SK-N-MC (cell line): ENCODE measurements at regions not wholly inside any gene's neighbourhood (a gene's known extent, or its start where the extent isn't known, plus 50 kb on each side); places are given as distances from the start of the nearest gene placed in this dataset.

Source experiments
- EZH2 ChIP-seq: fragments of 200-600 bp; sonication (generic); IDR thresholded peaks from one replicate; pipeline ENCODE4 v1.6.1; 2017; ENCODE audit warnings: antibody characterized with exemption
- POLR2AphosphoS5 ChIP-seq: IDR thresholded peaks from 2 replicates; pipeline ENCODE4 v1.6.1; 2012; ENCODE audit warnings: mild to moderate bottlenecking, low read depth, low read length, borderline replicate concordance

DNA sequence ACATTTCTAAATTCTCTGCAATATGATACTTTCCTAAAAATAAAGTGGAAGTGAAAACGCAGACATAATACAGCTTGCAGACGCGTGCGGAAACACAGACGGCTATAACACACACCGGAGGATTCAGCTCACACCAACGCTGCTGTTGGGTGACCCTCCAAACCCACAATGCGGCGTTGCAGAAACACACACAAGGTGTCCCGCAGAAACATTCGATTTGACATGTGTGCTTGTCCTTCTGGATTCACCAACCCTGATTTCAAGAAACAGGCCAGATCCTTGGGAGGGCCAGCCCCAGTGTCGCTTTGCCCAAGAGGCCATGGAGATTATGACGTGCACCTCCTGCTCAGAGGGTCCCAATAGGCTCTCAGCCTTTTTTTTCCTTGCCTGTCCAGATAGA lies 136.7 kb upstream of the TCERG1L start:
- TF ChIP-seq EZH2 (no peak), POLR2AphosphoS5 (no peak)
